ENCODE measurements at regions not wholly inside any gene's neighbourhood (a gene's known extent, or its start where the extent isn't known, plus 50 kb on each side); places are given as distances from the start of the nearest gene placed in this dataset.

- no peak overlapping the region for H2AK5ac ChIP-seq (ENCODE audit: low read length)
- no peak overlapping the region for H2BK120ac ChIP-seq (ENCODE audit: insufficient read depth, low read length, poor library complexity)
- H3K23ac ChIP-seq (ENCODE audit: low read length): no peak overlapping the region
- peaks cover 10 to 22% of the 10 kb centered on the region in 2 experiments for H3K4me1 ChIP-seq (ENCODE audit: control insufficient read depth in 1 of 2, insufficient read depth in 2 of 2, low read length in 2 of 2)
- H2AFZ ChIP-seq (ENCODE audit: insufficient read depth, low read length, poor library complexity): no peak overlapping the region
- H2BK5ac ChIP-seq (ENCODE audit: low read depth, low read length, poor library complexity): no peak overlapping the region
- no peak overlapping the region for H4K8ac ChIP-seq (ENCODE audit: low read depth, low read length)
- H3K4ac ChIP-seq (ENCODE audit: low read depth, low read length): no peak overlapping the region
- no peaks in the 10 kb centered on the region for H3K27me3 ChIP-seq (ENCODE audit: insufficient read depth, low read length)
- H3K9ac ChIP-seq (ENCODE audit: low read length): no peak overlapping the region
- no peak overlapping the region for H3K4me2 ChIP-seq (ENCODE audit: low read length)
- H3K79me2 ChIP-seq (ENCODE audit: control insufficient read depth, insufficient read depth, low read length, poor library complexity): peaks cover 3% of the 10 kb centered on the region
- no peaks in the 10 kb centered on the region for H3K36me3 ChIP-seq (ENCODE audit: control insufficient read depth in 1 of 2, insufficient read depth in 2 of 2, low read length in 2 of 2)
- no peak overlapping the region for H4K12ac ChIP-seq (ENCODE audit: low read depth, low read length)
- DNase-seq: no peak
- no peak overlapping the region for H3K4me3 ChIP-seq (ENCODE audit: low read depth, low read length)
- H3K27ac ChIP-seq (ENCODE audit: low read depth, low read length): no peak overlapping the region
- H3K79me1 ChIP-seq (ENCODE audit: low read length): peaks cover 16% of the 10 kb centered on the region
- no peak overlapping the region for H3K18ac ChIP-seq (ENCODE audit: low read length)
- H3K14ac ChIP-seq (ENCODE audit: low read length): no peak overlapping the region
- H2BK12ac ChIP-seq (ENCODE audit: low read length): no peak overlapping the region
- no peaks in the 10 kb centered on the region for H3K9me3 ChIP-seq (ENCODE audit: insufficient read depth, low read depth, low read length)
- no peak overlapping the region for H4K91ac ChIP-seq (ENCODE audit: low read depth, low read length)
Measured at GRCh38 chr1:94332516-94332915, 85.7 kb upstream of the ABCD3 start.

GRCh38 chr1:94329986-94330385 is 88.2 kb upstream of the ABCD3 start:
- Histone ChIP-seq H2BK5ac (ENCODE audit: low read depth, low read length, poor library complexity) (no peak overlapping the region), H3K4me1 (ENCODE audit: control insufficient read depth in 1 of 2, insufficient read depth in 2 of 2, low read length in 2 of 2) (peaks cover 15 to 24% of the 10 kb centered on the region in 2 experiments), H2BK12ac (ENCODE audit: low read length) (peak overlapping the region; percentile 6), H4K12ac (ENCODE audit: low read depth, low read length) (no peak overlapping the region), H4K91ac (ENCODE audit: low read depth, low read length) (no peak overlapping the region), H3K4me3 (ENCODE audit: low read depth, low read length) (no peak overlapping the region), H3K14ac (ENCODE audit: low read length) (no peak overlapping the region), H3K9ac (ENCODE audit: low read length) (no peak overlapping the region), H3K79me2 (ENCODE audit: control insufficient read depth, insufficient read depth, low read length, poor library complexity) (peaks cover 3% of the 10 kb centered on the region), H3K36me3 (ENCODE audit: control insufficient read depth in 1 of 2, insufficient read depth in 2 of 2, low read length in 2 of 2) (no peaks in the 10 kb centered on the region), H4K8ac (ENCODE audit: low read depth, low read length) (no peak overlapping the region), H3K4ac (ENCODE audit: low read depth, low read length) (no peak overlapping the region), H3K9me3 (ENCODE audit: insufficient read depth, low read depth, low read length) (no peaks in the 10 kb centered on the region), H2BK120ac (ENCODE audit: insufficient read depth, low read length, poor library complexity) (no peak overlapping the region), H2AK5ac (ENCODE audit: low read length) (no peak overlapping the region), H3K79me1 (ENCODE audit: low read length) (peaks cover 17% of the 10 kb centered on the region), H3K27me3 (ENCODE audit: insufficient read depth, low read length) (no peaks in the 10 kb centered on the region), H3K18ac (ENCODE audit: low read length) (no peak overlapping the region), H3K4me2 (ENCODE audit: low read length) (no peak overlapping the region), H3K27ac (ENCODE audit: low read depth, low read length) (no peak overlapping the region), H3K23ac (ENCODE audit: low read length) (no peak overlapping the region), H2AFZ (ENCODE audit: insufficient read depth, low read length, poor library complexity) (no peak overlapping the region)
- DNase-seq: no peak
- no CpG with 5 or more reads among the region's 3 CpGs for WGBS (ENCODE audit: extremely low coverage, insufficient coverage, insufficient read length)

DNA sequence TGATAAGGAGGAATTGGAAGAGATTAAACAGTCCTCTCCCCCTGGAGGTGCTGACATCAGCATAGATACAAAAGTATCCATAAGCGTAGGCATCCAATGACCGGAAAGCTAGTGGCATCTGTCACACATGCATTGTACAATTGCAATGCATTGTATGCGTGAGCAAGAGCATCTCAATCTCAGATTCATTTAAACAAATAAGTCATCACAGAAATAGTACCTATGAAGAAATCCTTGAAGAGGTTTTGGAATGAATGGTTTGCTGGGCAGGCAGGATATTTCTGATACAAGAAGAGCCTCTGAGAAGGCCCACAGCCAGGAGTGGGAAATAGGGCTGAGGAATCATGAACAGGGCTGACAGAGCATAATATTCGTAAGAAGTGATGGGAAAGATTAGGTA is 88.9 kb upstream of the ABCD3 start:
- Histone ChIP-seq H3K9me3 (ENCODE audit: insufficient read depth, low read depth, low read length) (no peaks in the 10 kb centered on the region), H3K27ac (ENCODE audit: low read depth, low read length) (no peak overlapping the region), H3K18ac (ENCODE audit: low read length) (no peak overlapping the region), H4K12ac (ENCODE audit: low read depth, low read length) (no peak overlapping the region), H3K36me3 (ENCODE audit: control insufficient read depth in 1 of 2, insufficient read depth in 2 of 2, low read length in 2 of 2) (no peaks in the 10 kb centered on the region), H3K9ac (ENCODE audit: low read length) (no peak overlapping the region), H3K23ac (ENCODE audit: low read length) (no peak overlapping the region), H2BK120ac (ENCODE audit: insufficient read depth, low read length, poor library complexity) (no peak overlapping the region), H4K8ac (ENCODE audit: low read depth, low read length) (no peak overlapping the region), H3K4me1 (ENCODE audit: control insufficient read depth in 1 of 2, insufficient read depth in 2 of 2, low read length in 2 of 2) (peaks cover 12 to 19% of the 10 kb centered on the region in 2 experiments), H2AFZ (ENCODE audit: insufficient read depth, low read length, poor library complexity) (no peak overlapping the region), H3K79me2 (ENCODE audit: control insufficient read depth, insufficient read depth, low read length, poor library complexity) (peaks cover 2% of the 10 kb centered on the region), H4K91ac (ENCODE audit: low read depth, low read length) (no peak overlapping the region), H3K4ac (ENCODE audit: low read depth, low read length) (no peak overlapping the region), H3K79me1 (ENCODE audit: low read length) (peaks cover 13% of the 10 kb centered on the region), H3K4me3 (ENCODE audit: low read depth, low read length) (no peak overlapping the region), H3K4me2 (ENCODE audit: low read length) (no peak overlapping the region), H2BK5ac (ENCODE audit: low read depth, low read length, poor library complexity) (no peak overlapping the region), H2BK12ac (ENCODE audit: low read length) (no peak overlapping the region), H3K14ac (ENCODE audit: low read length) (no peak overlapping the region), H3K27me3 (ENCODE audit: insufficient read depth, low read length) (no peaks in the 10 kb centered on the region), H2AK5ac (ENCODE audit: low read length) (no peak overlapping the region)
- no peak for DNase-seq
- no CpG with 5 or more reads among the region's 4 CpGs for WGBS (ENCODE audit: extremely low coverage, insufficient coverage, insufficient read length)

- Histone ChIP-seq H2BK12ac (ENCODE audit: low read length) (peak overlapping the region; percentile 59), H3K9ac (ENCODE audit: low read length) (no peak overlapping the region), H3K79me2 (ENCODE audit: control insufficient read depth, insufficient read depth, low read length, poor library complexity) (no peaks in the 10 kb centered on the region), H3K9me3 (ENCODE audit: insufficient read depth, low read depth, low read length) (no peaks in the 10 kb centered on the region), H2AK5ac (ENCODE audit: low read length) (no peak overlapping the region), H3K79me1 (ENCODE audit: low read length) (peaks cover 12% of the 10 kb centered on the region), H3K4ac (ENCODE audit: low read depth, low read length) (no peak overlapping the region), H3K27me3 (ENCODE audit: insufficient read depth, low read length) (no peaks in the 10 kb centered on the region), H3K18ac (ENCODE audit: low read length) (no peak overlapping the region), H3K27ac (ENCODE audit: low read depth, low read length) (peak overlapping the region; percentile 80), H2BK120ac (ENCODE audit: insufficient read depth, low read length, poor library complexity) (peak overlapping the region; percentile 74), H4K8ac (ENCODE audit: low read depth, low read length) (peak overlapping the region; percentile 54), H4K12ac (ENCODE audit: low read depth, low read length) (no peak overlapping the region), H3K4me3 (ENCODE audit: low read depth, low read length) (no peak overlapping the region), H3K14ac (ENCODE audit: low read length) (no peak overlapping the region), H4K91ac (ENCODE audit: low read depth, low read length) (peak overlapping the region; percentile 63), H3K36me3 (ENCODE audit: control insufficient read depth in 1 of 2, insufficient read depth in 2 of 2, low read length in 2 of 2) (no peaks in the 10 kb centered on the region), H3K4me1 (ENCODE audit: control insufficient read depth in 1 of 2, insufficient read depth in 2 of 2, low read length in 2 of 2) (peaks cover 8 to 19% of the 10 kb centered on the region in 2 experiments), H2AFZ (ENCODE audit: insufficient read depth, low read length, poor library complexity) (peak overlapping the region; percentile 71), H2BK5ac (ENCODE audit: low read depth, low read length, poor library complexity) (peak overlapping the region; percentile 78), H3K4me2 (ENCODE audit: low read length) (peak overlapping the region; percentile 48), H3K23ac (ENCODE audit: low read length) (no peak overlapping the region)
- no peak for DNase-seq
- no CpG with 5 or more reads among the region's 18 CpGs for WGBS (ENCODE audit: extremely low coverage, insufficient coverage, insufficient read length)
Measured at GRCh38 chr1:94327001-94327690, 89.8 kb upstream of the ARHGAP29 start.
